Inflammatory macrophage (primary cell): ENCODE measurements at regions not wholly inside any gene's neighbourhood (a gene's known extent, or its start where the extent isn't known, plus 50 kb on each side); places are given as distances from the start of the nearest gene placed in this dataset.
"Not testable (repeated sequence)": the region's sequence is repeated elsewhere in the genome, so short reads cannot be mapped to it uniquely, and the experiment has no call there.

Source experiments
- DNase-seq, 2 donors: peaks; one replicate each; pipeline ENCODE4 v3.0.0-alpha.2; 2020 to 2022

GRCh38 chr12:115898670-115899069 lies 378.8 kb downstream of the MED13L start:
- peak in 1 of 2 donors; percentile 2 for DNase-seq

GRCh38 chr12:115897729-115898128 lies 379.8 kb downstream of the MED13L start:
- DNase-seq = no peak

GRCh38 chr12:115895247-115895646 lies 382.2 kb downstream of the MED13L start:
- DNase-seq = no peak

DNA sequence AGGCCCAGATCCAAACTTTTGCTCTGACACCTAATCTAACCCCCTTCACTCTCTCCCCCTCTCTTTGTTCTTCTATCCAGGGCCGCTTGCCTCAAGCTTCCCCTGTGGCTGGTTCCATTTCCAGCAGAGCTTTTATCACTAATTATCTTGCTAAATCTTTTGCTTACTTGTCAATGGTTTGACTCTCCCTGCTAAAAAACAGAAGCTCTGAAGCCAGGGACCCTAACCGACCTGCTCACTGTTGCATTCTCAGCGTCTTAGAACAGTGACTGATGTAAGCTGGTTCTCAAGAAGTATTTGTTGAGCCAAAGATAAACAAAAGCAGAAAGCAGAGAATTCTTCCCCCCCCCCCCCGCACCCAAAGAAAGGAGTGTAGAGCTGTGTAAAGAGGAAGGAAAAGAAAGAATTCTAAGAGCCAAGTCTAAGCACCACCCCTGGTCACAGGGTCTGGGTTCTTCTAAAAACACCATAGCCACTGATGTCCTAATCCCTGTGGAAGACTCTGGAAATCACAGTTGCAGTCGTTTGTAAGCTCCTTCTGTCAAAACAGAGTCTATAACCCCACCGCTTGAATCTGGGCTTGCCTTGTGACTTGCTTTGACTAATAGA lies 385.8 kb downstream of the MED13L start:
- no peak for DNase-seq

DNA sequence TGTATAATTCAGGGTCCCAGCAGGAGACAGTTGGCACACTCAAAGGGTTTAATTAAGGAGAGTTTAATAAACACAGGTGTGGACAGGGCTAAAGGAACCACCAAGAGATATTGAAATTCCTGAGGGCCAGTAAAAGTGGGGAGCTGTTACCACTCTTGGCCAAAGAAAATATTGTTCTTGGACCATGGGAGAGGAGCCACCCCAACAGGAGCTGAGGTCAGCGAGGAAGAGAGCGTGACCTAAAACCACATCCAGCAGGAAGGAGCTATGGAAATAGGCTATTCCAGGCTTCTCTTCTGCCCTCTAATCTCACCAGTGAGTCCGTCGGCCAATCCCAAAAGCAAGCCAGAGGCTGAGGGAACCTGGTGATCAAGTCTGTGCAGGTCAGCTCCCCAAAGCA lies 390.8 kb downstream of the MED13L start:
- DNase-seq = no peak

DNA sequence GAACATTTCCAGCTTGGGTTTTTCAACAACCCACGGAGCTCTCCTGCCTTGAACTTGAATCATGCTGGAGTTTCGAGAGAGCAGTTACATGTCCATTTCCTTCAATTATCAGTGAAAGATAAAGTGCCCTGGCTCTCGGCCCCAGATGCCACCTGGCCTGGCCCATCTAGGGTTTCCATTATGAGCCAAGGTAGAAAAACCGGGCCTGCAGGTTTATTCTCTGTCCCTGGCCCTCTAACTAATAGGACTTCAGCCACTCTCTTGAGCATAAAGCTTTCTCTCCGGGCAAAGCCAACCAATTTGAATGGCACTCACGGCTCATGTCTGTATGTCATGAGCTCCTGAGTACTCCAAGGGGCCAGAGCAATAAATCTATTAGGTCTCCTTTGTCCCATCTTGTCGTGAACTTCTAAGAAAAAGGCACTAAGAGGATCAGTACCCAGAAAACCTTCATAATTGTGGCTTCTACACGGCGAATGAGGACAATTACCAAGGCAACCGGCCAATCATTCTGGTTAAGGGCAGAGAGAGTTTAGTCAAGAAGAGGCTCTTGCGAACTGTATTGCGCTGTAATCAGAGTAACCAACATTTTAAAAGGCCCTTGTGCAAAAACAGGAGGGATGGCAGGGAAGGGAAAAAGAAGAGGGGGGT lies 392.3 kb downstream of the MED13L start:
- no peak for DNase-seq

DNA sequence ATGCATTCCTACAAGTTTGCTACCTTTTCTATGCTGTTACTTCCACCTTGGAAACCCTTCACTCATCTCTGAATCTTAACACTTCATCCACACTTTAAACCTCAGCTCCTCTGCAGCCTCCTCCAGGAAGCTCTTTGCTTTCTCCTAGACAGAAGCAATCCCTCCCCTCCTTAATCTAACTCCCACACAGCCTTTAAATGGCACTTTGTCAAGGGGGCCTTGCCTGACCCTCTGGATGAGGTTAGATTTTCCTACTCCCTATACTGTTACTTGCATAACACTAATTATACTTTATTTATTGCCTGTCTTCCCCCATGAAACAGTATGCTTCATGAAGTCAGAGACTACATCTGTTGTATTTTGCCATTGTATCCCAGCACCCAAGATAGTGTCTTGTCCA lies 394.6 kb downstream of the MED13L start:
- DNase-seq = no peak

DNA sequence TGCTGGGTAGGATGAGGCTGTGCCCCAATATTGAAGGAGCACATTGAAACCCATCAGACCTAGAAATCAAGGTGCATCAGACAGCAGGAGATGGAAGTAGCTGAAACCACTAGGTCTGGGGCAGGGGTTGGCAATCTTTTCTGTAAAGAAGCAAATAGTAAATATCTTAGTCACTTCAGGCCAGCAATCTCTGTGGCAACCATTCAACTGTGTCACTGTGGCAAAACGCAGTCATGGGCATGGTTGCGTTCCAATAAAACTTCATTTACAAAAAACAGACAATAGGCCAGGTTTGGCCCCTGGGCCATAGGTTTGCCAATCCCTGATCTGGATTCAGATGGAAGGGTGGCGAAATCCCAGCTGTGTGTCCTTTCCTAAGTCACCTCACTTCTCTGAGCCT lies 397.3 kb downstream of the MED13L start:
- DNase-seq = no peak

- no peak for DNase-seq
These were observed 398.1 kb downstream of the MED13L start for GRCh38 chr12:115879354-115879753.

DNA sequence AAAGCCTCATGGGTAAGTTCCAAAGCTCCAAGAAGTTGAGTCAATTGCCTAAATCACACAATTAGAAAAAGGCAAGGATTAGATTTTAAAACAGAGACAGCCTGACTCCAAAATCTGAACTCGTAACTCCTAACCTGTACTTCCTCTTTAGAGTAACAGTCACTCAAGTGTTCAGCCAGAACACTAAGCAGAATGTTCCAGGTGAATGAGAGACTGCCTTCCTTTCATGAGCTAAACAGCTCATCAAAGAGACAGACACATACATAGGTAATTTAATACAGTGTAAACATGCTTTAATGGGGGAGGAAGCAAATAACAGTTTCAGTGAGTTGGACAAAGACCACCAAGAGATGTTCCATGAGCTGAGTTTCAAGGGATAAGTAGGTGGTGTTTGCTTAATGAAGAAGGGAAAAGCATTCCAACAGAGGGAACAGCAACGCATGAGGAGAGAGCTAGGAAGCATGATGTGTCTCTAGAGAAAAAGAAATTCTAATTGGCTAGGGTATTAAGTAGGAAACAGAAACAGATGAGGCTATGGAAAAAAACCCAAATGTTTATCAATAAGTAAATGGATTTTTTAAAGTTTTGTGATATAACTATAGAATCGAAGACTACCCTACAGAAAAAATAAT lies 403.9 kb downstream of the MED13L start:
- DNase-seq = no peak

- DNase-seq = no peak
These were observed 404.6 kb downstream of the MED13L start for GRCh38 chr12:115872919-115873357.

- no peak for DNase-seq
These were observed 405.3 kb downstream of the MED13L start for GRCh38 chr12:115872212-115872611.

DNA sequence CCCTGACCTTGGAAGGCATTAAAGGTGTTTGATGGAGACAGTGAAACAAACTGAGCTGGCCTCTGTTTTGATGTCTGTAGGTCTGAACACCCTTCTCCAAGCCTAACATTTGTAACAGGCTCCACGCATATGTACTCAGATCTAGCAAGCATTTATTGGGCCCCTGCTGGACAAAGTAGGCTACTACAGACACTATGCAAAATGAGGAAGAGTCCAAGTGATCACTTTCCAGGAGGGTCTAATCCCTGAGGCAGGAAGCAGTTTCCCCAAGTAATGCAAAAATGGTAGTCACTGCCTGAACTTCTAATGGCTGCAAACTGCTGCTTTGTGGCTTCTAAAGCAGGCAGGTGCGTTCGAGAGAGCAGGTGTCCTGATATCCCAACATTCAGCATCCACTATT lies 405.8 kb downstream of the MED13L start:
- DNase-seq = peak; percentile 9 to 22

DNA sequence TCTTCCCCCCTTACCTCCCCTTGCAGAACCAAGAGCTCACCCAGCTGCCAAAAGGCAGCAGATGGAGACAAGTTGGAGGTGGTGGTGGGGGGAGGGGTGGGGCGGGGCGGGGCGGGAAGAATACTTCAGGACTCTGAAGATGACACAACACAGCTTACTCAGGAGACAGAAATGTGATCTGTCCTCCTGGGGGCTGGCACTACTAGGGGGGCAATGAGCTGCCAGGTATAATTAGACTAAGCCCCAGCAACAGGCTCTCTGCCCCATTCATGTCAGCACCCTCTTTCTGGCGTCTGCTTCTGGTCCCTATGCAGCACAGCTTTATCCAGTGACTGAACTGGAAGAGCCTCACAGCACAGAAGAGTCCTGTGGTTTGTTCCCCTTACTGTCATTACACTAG lies 407.0 kb downstream of the MED13L start:
- DNase-seq = no peak

DNA sequence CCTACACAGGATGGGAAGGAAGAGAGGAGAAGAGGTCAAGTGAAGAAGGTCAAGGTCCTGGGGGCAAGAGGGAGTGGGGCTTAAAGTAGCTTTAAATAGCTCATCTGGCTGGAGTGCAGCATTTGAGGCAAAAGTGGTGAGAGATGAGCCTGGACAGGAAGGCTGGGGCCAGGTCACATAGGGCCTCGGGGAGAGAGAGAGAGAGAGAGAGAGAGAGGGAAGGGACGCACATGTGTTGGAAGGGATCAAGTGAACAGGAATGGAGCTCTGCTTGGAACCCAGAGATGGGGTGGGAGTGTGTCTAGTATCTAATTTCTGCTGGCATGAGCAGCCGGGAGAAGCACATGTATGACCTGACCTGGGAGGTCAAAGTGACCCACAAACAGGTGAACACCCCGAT lies 407.5 kb downstream of the MED13L start:
- DNase-seq = no peak

- DNase-seq = no peak
These were observed 407.9 kb downstream of the MED13L start for GRCh38 chr12:115869604-115870003.

- no peak for DNase-seq
These were observed 408.9 kb downstream of the MED13L start for GRCh38 chr12:115868624-115869023.

DNA sequence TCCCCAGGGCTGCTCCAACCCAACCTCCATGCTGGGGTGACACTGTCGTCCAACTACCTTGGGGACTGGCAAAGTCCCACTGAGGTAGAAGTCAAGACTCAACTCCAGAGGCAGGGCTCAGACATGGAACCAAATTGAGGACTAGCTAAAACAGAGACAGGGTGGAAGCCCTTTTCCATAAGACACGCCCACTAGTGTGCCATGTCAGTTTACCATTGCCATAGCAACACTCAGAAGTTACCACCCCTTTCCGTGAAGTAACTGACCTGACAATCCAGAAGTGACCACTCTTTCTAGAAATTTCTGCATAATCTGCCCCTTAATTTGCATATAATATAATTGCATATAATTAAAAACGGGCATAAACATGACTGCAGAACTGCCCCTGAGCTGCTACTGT lies 409.6 kb downstream of the MED13L start:
- DNase-seq = no peak

GRCh38 chr12:115866909-115867525 lies 410.5 kb downstream of the MED13L start:
- DNase-seq = no peak

GRCh38 chr12:115866281-115866680 lies 411.2 kb downstream of the MED13L start:
- not testable (repeated sequence) for DNase-seq

GRCh38 chr12:115864396-115864795 lies 413.1 kb downstream of the MED13L start:
- no peak for DNase-seq

GRCh38 chr12:115860619-115861018 lies 416.9 kb downstream of the MED13L start:
- no peak for DNase-seq

- no peak for DNase-seq
These were observed 418.3 kb downstream of the MED13L start for GRCh38 chr12:115859231-115859630.

DNA sequence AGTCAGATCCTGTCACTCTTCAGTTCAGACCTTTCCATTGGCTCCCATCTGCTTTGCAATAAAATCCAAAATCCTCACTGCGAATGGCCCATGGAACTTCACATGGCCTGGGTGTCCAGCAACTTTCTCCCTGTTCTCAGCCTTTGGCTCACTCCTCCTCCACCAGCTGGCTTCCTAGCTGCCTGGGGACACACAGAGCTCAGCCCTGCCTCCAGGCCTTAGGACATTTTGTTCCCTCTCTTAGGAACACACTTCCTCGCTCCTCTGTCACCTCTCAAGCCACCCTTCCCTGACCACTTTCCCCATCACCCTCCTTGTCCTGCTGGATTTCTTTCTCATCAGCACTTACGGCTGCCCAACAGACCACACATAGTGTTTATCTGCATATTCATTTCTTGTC lies 419.6 kb downstream of the MED13L start:
- DNase-seq = no peak
